ENCODE measurements at regions not wholly inside any gene's neighbourhood (a gene's known extent, or its start where the extent isn't known, plus 50 kb on each side); places are given as distances from the start of the nearest gene placed in this dataset.

GRCh38 chr17:77697480-77698400, 260.8 kb upstream of the TNRC6C start:
- Histone ChIP-seq H3K4me1 (ENCODE audit: control insufficient read depth, low read depth, low read length) (no peaks in the 10 kb centered on the region), H3K4me2 (ENCODE audit: low read length) (no peak overlapping the region), H3K18ac (ENCODE audit: low read length) (no peak overlapping the region), H3K4ac (ENCODE audit: low read depth, low read length) (no peak overlapping the region), H3K9ac (ENCODE audit: low read length) (no peak overlapping the region), H3K79me2 (ENCODE audit: control insufficient read depth, insufficient read depth, low read length) (no peaks in the 10 kb centered on the region), H3K4me3 (ENCODE audit: low read length) (no peak overlapping the region), H2AK5ac (ENCODE audit: low read length) (no peak overlapping the region), H3K27me3 (ENCODE audit: insufficient read depth, low read length, poor library complexity) (no peaks in the 10 kb centered on the region), H2BK15ac (replicated peaks; ENCODE audit: low read depth) (no peak overlapping the region), H2BK5ac (ENCODE audit: low read length) (no peak overlapping the region), H4K8ac (ENCODE audit: low read depth, low read length) (no peak overlapping the region), H3K27ac (ENCODE audit: low read depth, low read length) (no peak overlapping the region), H4K5ac (ENCODE audit: low read length) (no peak overlapping the region), H3K36me3 (ENCODE audit: control insufficient read depth, insufficient read depth, low read length) (no peaks in the 10 kb centered on the region), H3K79me1 (ENCODE audit: low read length) (no peaks in the 10 kb centered on the region), H3K56ac (ENCODE audit: low read length) (no peak overlapping the region), H3K23ac (ENCODE audit: low read length) (no peak overlapping the region), H2BK120ac (ENCODE audit: low read depth, low read length) (no peak overlapping the region)
- no CpG with 5 or more reads among the region's 16 CpGs for WGBS (ENCODE audit: extremely low coverage, insufficient coverage, low lambda C conversion rate)
- DNase-seq, result no peak

- Histone ChIP-seq H3K79me2 (ENCODE audit: control insufficient read depth, insufficient read depth, low read length) (no peaks in the 10 kb centered on the region), H3K23ac (ENCODE audit: low read length) (no peak overlapping the region), H4K8ac (ENCODE audit: low read depth, low read length) (no peak overlapping the region), H3K27me3 (ENCODE audit: insufficient read depth, low read length, poor library complexity) (no peaks in the 10 kb centered on the region), H3K27ac (ENCODE audit: low read depth, low read length) (no peak overlapping the region), H2BK5ac (ENCODE audit: low read length) (no peak overlapping the region), H3K56ac (ENCODE audit: low read length) (no peak overlapping the region), H2BK120ac (ENCODE audit: low read depth, low read length) (no peak overlapping the region), H3K79me1 (ENCODE audit: low read length) (no peaks in the 10 kb centered on the region), H3K18ac (ENCODE audit: low read length) (no peak overlapping the region), H3K4me3 (ENCODE audit: low read length) (no peak overlapping the region), H3K9ac (ENCODE audit: low read length) (no peak overlapping the region), H3K4me2 (ENCODE audit: low read length) (no peak overlapping the region), H2BK15ac (replicated peaks; ENCODE audit: low read depth) (no peak overlapping the region), H4K5ac (ENCODE audit: low read length) (no peak overlapping the region), H2AK5ac (ENCODE audit: low read length) (no peak overlapping the region), H3K4ac (ENCODE audit: low read depth, low read length) (no peak overlapping the region), H3K36me3 (ENCODE audit: control insufficient read depth, insufficient read depth, low read length) (no peaks in the 10 kb centered on the region), H3K4me1 (ENCODE audit: control insufficient read depth, low read depth, low read length) (no peaks in the 10 kb centered on the region)
- no peak for DNase-seq
- no CpG with 5 or more reads among the region's 21 CpGs for WGBS (ENCODE audit: extremely low coverage, insufficient coverage, low lambda C conversion rate)
Observed at GRCh38 chr17:77698903-77699623, 259.4 kb upstream of the TNRC6C start.

DNA sequence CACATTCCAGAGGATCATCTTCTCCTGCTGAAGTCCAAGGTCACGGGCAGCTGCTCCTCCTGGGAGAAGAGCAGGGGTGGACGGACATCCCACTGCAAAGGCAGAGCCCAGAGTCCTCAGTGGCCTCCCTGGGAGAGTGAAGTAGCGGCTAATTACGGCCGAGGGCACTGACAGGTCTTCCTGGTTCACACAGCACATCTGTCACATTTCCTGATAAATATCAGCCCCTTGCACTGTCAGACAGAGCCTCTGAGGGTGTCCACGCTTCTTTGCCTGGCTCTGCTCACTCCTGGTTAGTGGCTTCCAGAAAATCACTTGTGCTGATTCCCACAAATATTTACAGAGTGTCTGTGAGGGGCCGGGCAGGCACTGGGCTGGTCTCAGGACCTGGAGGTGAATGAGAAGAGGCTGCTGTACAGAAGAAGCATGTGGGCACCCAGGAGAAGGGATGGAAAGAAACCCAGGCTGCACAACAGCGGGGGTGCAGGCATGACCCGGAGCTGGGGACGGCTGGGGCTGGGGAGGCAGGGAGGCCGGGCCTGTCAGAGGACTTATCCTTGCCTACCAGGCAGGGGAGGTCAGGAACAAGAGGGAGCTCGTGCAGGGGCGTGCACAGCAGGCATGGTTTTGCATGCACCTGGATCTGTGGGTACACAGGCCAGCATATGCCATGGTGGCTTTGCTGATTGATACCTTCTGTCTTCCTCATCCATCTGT, 258.2 kb upstream of the TNRC6C start:
- Histone ChIP-seq H3K79me2 (ENCODE audit: control insufficient read depth, insufficient read depth, low read length) (no peaks in the 10 kb centered on the region), H3K56ac (ENCODE audit: low read length) (no peak overlapping the region), H3K18ac (ENCODE audit: low read length) (no peak overlapping the region), H3K4me2 (ENCODE audit: low read length) (no peak overlapping the region), H3K23ac (ENCODE audit: low read length) (no peak overlapping the region), H3K4ac (ENCODE audit: low read depth, low read length) (no peak overlapping the region), H3K27me3 (ENCODE audit: insufficient read depth, low read length, poor library complexity) (no peaks in the 10 kb centered on the region), H3K27ac (ENCODE audit: low read depth, low read length) (no peak overlapping the region), H2BK120ac (ENCODE audit: low read depth, low read length) (no peak overlapping the region), H3K79me1 (ENCODE audit: low read length) (no peaks in the 10 kb centered on the region), H3K36me3 (ENCODE audit: control insufficient read depth, insufficient read depth, low read length) (no peaks in the 10 kb centered on the region), H4K5ac (ENCODE audit: low read length) (no peak overlapping the region), H3K4me3 (ENCODE audit: low read length) (no peak overlapping the region), H2BK5ac (ENCODE audit: low read length) (no peak overlapping the region), H2AK5ac (ENCODE audit: low read length) (no peak overlapping the region), H4K8ac (ENCODE audit: low read depth, low read length) (no peak overlapping the region), H3K9ac (ENCODE audit: low read length) (no peak overlapping the region), H2BK15ac (replicated peaks; ENCODE audit: low read depth) (no peak overlapping the region), H3K4me1 (ENCODE audit: control insufficient read depth, low read depth, low read length) (no peaks in the 10 kb centered on the region)
- DNase-seq, result no peak
- no CpG with 5 or more reads among the region's 13 CpGs for WGBS (ENCODE audit: extremely low coverage, insufficient coverage, low lambda C conversion rate)

DNA sequence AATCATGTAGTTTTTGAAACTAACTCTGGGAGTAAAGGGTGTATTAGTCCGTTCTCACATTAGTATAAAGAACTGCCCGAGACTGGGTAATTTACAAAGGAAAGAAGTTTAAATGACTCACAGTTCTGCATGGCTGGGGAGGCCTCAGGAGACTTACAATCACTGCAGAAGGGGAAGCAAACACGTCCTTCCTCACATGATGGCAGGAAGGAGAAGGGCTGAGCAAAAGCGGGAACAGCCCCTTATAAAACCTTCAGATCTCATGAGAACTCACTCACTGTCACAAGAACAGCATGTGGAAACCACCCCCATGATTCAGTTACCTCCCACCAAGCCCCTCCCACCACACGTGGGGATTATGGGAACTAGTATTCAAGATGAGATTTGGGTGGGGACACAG, 256.5 kb upstream of the TNRC6C start:
- Histone ChIP-seq H3K36me3 (ENCODE audit: control insufficient read depth, insufficient read depth, low read length) (no peaks in the 10 kb centered on the region), H3K18ac (ENCODE audit: low read length) (no peak overlapping the region), H3K4ac (ENCODE audit: low read depth, low read length) (no peak overlapping the region), H3K4me1 (ENCODE audit: control insufficient read depth, low read depth, low read length) (no peaks in the 10 kb centered on the region), H3K56ac (ENCODE audit: low read length) (no peak overlapping the region), H3K9ac (ENCODE audit: low read length) (no peak overlapping the region), H2AK5ac (ENCODE audit: low read length) (no peak overlapping the region), H3K79me2 (ENCODE audit: control insufficient read depth, insufficient read depth, low read length) (no peaks in the 10 kb centered on the region), H3K27me3 (ENCODE audit: insufficient read depth, low read length, poor library complexity) (no peaks in the 10 kb centered on the region), H2BK120ac (ENCODE audit: low read depth, low read length) (no peak overlapping the region), H3K23ac (ENCODE audit: low read length) (no peak overlapping the region), H2BK15ac (replicated peaks; ENCODE audit: low read depth) (no peak overlapping the region), H3K79me1 (ENCODE audit: low read length) (no peaks in the 10 kb centered on the region), H3K4me2 (ENCODE audit: low read length) (no peak overlapping the region), H3K4me3 (ENCODE audit: low read length) (no peak overlapping the region), H2BK5ac (ENCODE audit: low read length) (no peak overlapping the region), H4K8ac (ENCODE audit: low read depth, low read length) (no peak overlapping the region), H4K5ac (ENCODE audit: low read length) (no peak overlapping the region), H3K27ac (ENCODE audit: low read depth, low read length) (no peak overlapping the region)
- no CpG with 5 or more reads among the region's 5 CpGs for WGBS (ENCODE audit: extremely low coverage, insufficient coverage, low lambda C conversion rate)
- DNase-seq, result no peak

DNA sequence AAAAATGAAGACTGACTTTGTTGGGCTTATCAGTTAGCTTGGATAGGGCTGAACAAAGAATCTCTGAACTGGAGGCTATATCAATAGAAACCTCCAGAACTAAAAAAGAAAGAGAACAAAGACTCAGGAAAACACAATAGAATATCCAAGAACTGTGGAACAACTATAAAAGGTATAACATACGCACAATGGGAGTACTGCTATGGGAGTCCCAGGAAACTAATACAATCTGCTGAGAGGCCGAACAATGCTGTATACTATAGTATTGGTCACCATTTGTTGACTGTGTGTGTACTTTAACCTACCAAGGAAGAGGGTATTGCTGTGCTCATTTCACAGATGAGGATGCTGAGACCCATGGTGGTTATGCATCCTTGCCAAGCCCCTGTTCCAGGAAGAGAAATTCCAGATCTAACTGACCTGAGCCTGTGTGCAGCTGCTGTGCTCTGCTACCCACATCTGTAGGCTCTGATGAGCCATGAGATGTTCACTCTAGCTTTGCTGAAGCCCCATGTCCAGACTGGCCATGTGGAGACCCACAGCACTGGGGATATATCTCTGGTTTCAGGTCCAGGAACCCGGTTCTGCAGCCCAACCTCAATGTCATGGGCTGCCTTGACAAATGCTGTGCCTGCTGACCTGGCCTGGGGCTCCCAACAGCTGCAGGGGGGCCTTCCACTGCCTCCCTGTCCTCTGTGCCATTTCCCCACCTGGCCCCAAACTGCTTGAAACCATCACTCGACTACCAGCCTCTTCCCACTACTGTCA, 254.3 kb upstream of the TNRC6C start:
- no peak overlapping the region for H3K4me3 ChIP-seq (ENCODE audit: low read length)
- no peak overlapping the region for H3K27ac ChIP-seq (ENCODE audit: low read depth, low read length)
- H4K5ac ChIP-seq (ENCODE audit: low read length), result no peak overlapping the region
- no peak overlapping the region for H3K9ac ChIP-seq (ENCODE audit: low read length)
- H4K8ac ChIP-seq (ENCODE audit: low read depth, low read length), result no peak overlapping the region
- H3K56ac ChIP-seq (ENCODE audit: low read length), result no peak overlapping the region
- H3K18ac ChIP-seq (ENCODE audit: low read length), result no peak overlapping the region
- H2AK5ac ChIP-seq (ENCODE audit: low read length), result no peak overlapping the region
- no peaks in the 10 kb centered on the region for H3K27me3 ChIP-seq (ENCODE audit: insufficient read depth, low read length, poor library complexity)
- H3K4me1 ChIP-seq (ENCODE audit: control insufficient read depth, low read depth, low read length), result no peaks in the 10 kb centered on the region
- WGBS (ENCODE audit: extremely low coverage, insufficient coverage, low lambda C conversion rate), result no CpG with 5 or more reads among the region's 4 CpGs
- no peak for DNase-seq
- no peak overlapping the region for H2BK5ac ChIP-seq (ENCODE audit: low read length)
- no peak overlapping the region for H2BK120ac ChIP-seq (ENCODE audit: low read depth, low read length)
- H3K4ac ChIP-seq (ENCODE audit: low read depth, low read length), result no peak overlapping the region
- no peak overlapping the region for H3K4me2 ChIP-seq (ENCODE audit: low read length)
- no peak overlapping the region for H2BK15ac ChIP-seq (replicated peaks; ENCODE audit: low read depth)
- H3K36me3 ChIP-seq (ENCODE audit: control insufficient read depth, insufficient read depth, low read length), result no peaks in the 10 kb centered on the region
- no peaks in the 10 kb centered on the region for H3K79me2 ChIP-seq (ENCODE audit: control insufficient read depth, insufficient read depth, low read length)
- H3K79me1 ChIP-seq (ENCODE audit: low read length), result no peaks in the 10 kb centered on the region
- no peak overlapping the region for H3K23ac ChIP-seq (ENCODE audit: low read length)

All from mesendoderm (in vitro differentiated cells).